Natural killer cell treated with Interleukin-12 subunit alpha and Interleukin-12 subunit beta and Interleukin-15 and Interleukin-18, amount 100 ng/mL, for 72 hours (primary cell): ENCODE measurements at regions not wholly inside any gene's neighbourhood (a gene's known extent, or its start where the extent isn't known, plus 50 kb on each side); places are given as distances from the start of the nearest gene placed in this dataset.
"Not testable (repeated sequence)": the region's sequence is repeated elsewhere in the genome, so short reads cannot be mapped to it uniquely, and the experiment has no call there.

Experiments
- ATAC-seq, 2 donors: fragments of 150-1000 bp; cut with Tn5 transposase in 1 of 2; sonication (Bioruptor Pico), chemical (Tn5 transposase) in 1 of 2; 2 replicates each; pipeline ENCODE4 v1.10.0; 2021
- DNase-seq: peaks from one replicate; pipeline ENCODE4 v3.0.0; 2022; ENCODE audit warnings: low spot score
- H3K27ac Mint-ChIP-seq, 2 donors: 1 replicate in 1 of 2; 2 replicates in 1 of 2; pipeline ENCODE4 v1.8.0; 2022; ENCODE audit warnings: mixed read lengths in 2 of 2, mild to moderate bottlenecking in 1 of 2, moderate library complexity in 1 of 2
- H3K27me3 Mint-ChIP-seq, 2 donors: 1 replicate in 1 of 2; 2 replicates in 1 of 2; pipeline ENCODE4 v1.8.0; 2022; ENCODE audit warnings: mixed read lengths in 2 of 2
- H3K36me3 Mint-ChIP-seq: one replicate; pipeline ENCODE4 v1.8.0; 2022; ENCODE audit warnings: mixed read lengths
- H3K4me1 Mint-ChIP-seq, 2 donors: 1 replicate in 1 of 2; 2 replicates in 1 of 2; pipeline ENCODE4 v1.8.0; 2022; ENCODE audit warnings: low read depth in 2 of 2, mixed read lengths in 2 of 2, mild to moderate bottlenecking in 1 of 2
- H3K4me3 Mint-ChIP-seq: one replicate; pipeline ENCODE4 v1.8.0; 2022; ENCODE audit warnings: mixed read lengths
- H3K9me3 Mint-ChIP-seq: 2 replicates; pipeline ENCODE4 v1.8.0; 2022; ENCODE audit warnings: mixed read lengths

- Mint-ChIP-seq H3K36me3 (no peaks in the 10 kb centered on the region), H3K4me1 (peaks cover 24 to 51% of the 10 kb centered on the region in 2 donors), H3K9me3 (peaks cover 3% of the 10 kb centered on the region), H3K27ac (peak overlapping the region; percentile 57 to 73), H3K27me3 (no peaks in the 10 kb centered on the region), H3K4me3 (peak overlapping the region; percentile 43)
- DNase-seq = no peak
- ATAC-seq = peak; percentile 51 to 73
Observed at GRCh38 chr15:38631119-38632075, 66.8 kb upstream of the RASGRP1 start.

GRCh38 chr15:38635170-38635569, 70.6 kb upstream of the RASGRP1 start:
- H3K4me3 Mint-ChIP-seq = no peak overlapping the region
- peaks cover 7% of the 10 kb centered on the region for H3K9me3 Mint-ChIP-seq
- H3K4me1 Mint-ChIP-seq = peaks cover 35 to 51% of the 10 kb centered on the region in 2 donors
- ATAC-seq (no peak), DNase-seq (no peak)
- H3K36me3 Mint-ChIP-seq = no peaks in the 10 kb centered on the region
- H3K27ac Mint-ChIP-seq = no peak overlapping the region
- H3K27me3 Mint-ChIP-seq = no peaks in the 10 kb centered on the region

- no peak overlapping the region for H3K4me3 Mint-ChIP-seq
- ATAC-seq (no peak), DNase-seq (no peak)
- peaks cover 7% of the 10 kb centered on the region for H3K9me3 Mint-ChIP-seq
- H3K36me3 Mint-ChIP-seq = peaks cover 4% of the 10 kb centered on the region
- peaks cover 25 to 48% of the 10 kb centered on the region in 2 donors for H3K4me1 Mint-ChIP-seq
- H3K27me3 Mint-ChIP-seq = no peaks in the 10 kb centered on the region
- H3K27ac Mint-ChIP-seq = no peak overlapping the region
Observed at GRCh38 chr15:38636597-38636996, 72.0 kb upstream of the RASGRP1 start.

- Mint-ChIP-seq H3K36me3 (peaks cover 4% of the 10 kb centered on the region), H3K9me3 (peaks cover 7% of the 10 kb centered on the region), H3K27me3 (no peaks in the 10 kb centered on the region), H3K4me3 (no peak overlapping the region), H3K27ac (peak overlapping the region in 1 of 2 donors; percentile 84), H3K4me1 (peaks cover 26 to 47% of the 10 kb centered on the region in 2 donors)
- DNase-seq = no peak
- no peak for ATAC-seq
Observed at GRCh38 chr15:38638126-38638525, 73.5 kb upstream of the RASGRP1 start.

GRCh38 chr15:38638811-38639210, 74.2 kb upstream of the RASGRP1 start:
- Mint-ChIP-seq H3K4me3 (no peak overlapping the region), H3K27ac (peak overlapping the region in 1 of 2 donors; percentile 84), H3K4me1 (peaks cover 31 to 53% of the 10 kb centered on the region in 2 donors), H3K27me3 (no peaks in the 10 kb centered on the region), H3K36me3 (peaks cover 4% of the 10 kb centered on the region), H3K9me3 (peaks cover 7% of the 10 kb centered on the region)
- ATAC-seq (no peak), DNase-seq (no peak)

GRCh38 chr15:38642689-38643270, 78.2 kb upstream of the RASGRP1 start:
- Mint-ChIP-seq H3K36me3 (peaks cover 4% of the 10 kb centered on the region), H3K9me3 (no peaks in the 10 kb centered on the region), H3K4me3 (no peak overlapping the region), H3K27me3 (no peaks in the 10 kb centered on the region), H3K4me1 (peaks cover 31 to 53% of the 10 kb centered on the region in 2 donors), H3K27ac (peak overlapping the region in 1 of 2 donors; percentile 58)
- ATAC-seq (no peak), DNase-seq (no peak)

- not testable (repeated sequence) for H3K36me3 Mint-ChIP-seq, H3K4me3 Mint-ChIP-seq, H3K27ac Mint-ChIP-seq, ATAC-seq, DNase-seq, H3K27me3 Mint-ChIP-seq, H3K9me3 Mint-ChIP-seq
- H3K4me1 Mint-ChIP-seq = peaks cover 29 to 44% of the 10 kb centered on the region in 2 donors
Observed at GRCh38 chr15:38644353-38644752, 79.7 kb upstream of the RASGRP1 start.

- H3K4me1 Mint-ChIP-seq = peaks cover 50% of the 10 kb centered on the region in 2 donors
- no peak overlapping the region for H3K4me3 Mint-ChIP-seq
- no peaks in the 10 kb centered on the region for H3K9me3 Mint-ChIP-seq
- H3K27ac Mint-ChIP-seq = peak overlapping the region; percentile 94 to 97
- no peak for ATAC-seq
- H3K36me3 Mint-ChIP-seq = peaks cover 6% of the 10 kb centered on the region
- DNase-seq = no peak
- no peaks in the 10 kb centered on the region for H3K27me3 Mint-ChIP-seq
Observed at GRCh38 chr15:38646716-38647115, 82.1 kb upstream of the RASGRP1 start.

GRCh38 chr15:38647683-38648082, 83.1 kb upstream of the RASGRP1 start:
- Mint-ChIP-seq H3K4me1 (peaks cover 55 to 60% of the 10 kb centered on the region in 2 donors), H3K27ac (peak overlapping the region; percentile 94 to 97)
- ATAC-seq = no peak

GRCh38 chr15:38648121-38648843, 83.7 kb upstream of the RASGRP1 start:
- no peak for DNase-seq
- no peaks in the 10 kb centered on the region for H3K9me3 Mint-ChIP-seq
- peaks cover 7% of the 10 kb centered on the region for H3K36me3 Mint-ChIP-seq
- peaks cover 56 to 61% of the 10 kb centered on the region in 2 donors for H3K4me1 Mint-ChIP-seq
- peak overlapping the region; percentile 94 to 97 for H3K27ac Mint-ChIP-seq
- ATAC-seq = no peak
- peak overlapping the region; percentile 55 for H3K4me3 Mint-ChIP-seq
- H3K27me3 Mint-ChIP-seq = no peaks in the 10 kb centered on the region

More at GRCh38 chr15:38647683-38648082, 83.1 kb upstream of the RASGRP1 start:
- DNase-seq = no peak
- Mint-ChIP-seq H3K9me3 (no peaks in the 10 kb centered on the region), H3K4me3 (no peak overlapping the region), H3K36me3 (peaks cover 6% of the 10 kb centered on the region), H3K27me3 (no peaks in the 10 kb centered on the region)

GRCh38 chr15:38650384-38650783, 85.8 kb upstream of the RASGRP1 start:
- Mint-ChIP-seq H3K27me3 (no peaks in the 10 kb centered on the region), H3K9me3 (no peaks in the 10 kb centered on the region), H3K4me1 (peaks cover 63 to 67% of the 10 kb centered on the region in 2 donors), H3K36me3 (peaks cover 13% of the 10 kb centered on the region), H3K4me3 (peak overlapping the region; percentile 73), H3K27ac (peak overlapping the region; percentile 94 to 97)
- ATAC-seq (no peak), DNase-seq (no peak)

GRCh38 chr15:38650936-38651327, 86.3 kb upstream of the RASGRP1 start:
- Mint-ChIP-seq H3K4me3 (peak overlapping the region; percentile 73), H3K4me1 (peaks cover 69 to 72% of the 10 kb centered on the region in 2 donors), H3K36me3 (peaks cover 13% of the 10 kb centered on the region)

GRCh38 chr15:38651328-38652038, 86.9 kb upstream of the RASGRP1 start:
- Mint-ChIP-seq H3K4me3 (peak overlapping the region; percentile 73), H3K4me1 (peaks cover 68 to 73% of the 10 kb centered on the region in 2 donors), H3K36me3 (peaks cover 13% of the 10 kb centered on the region), H3K27me3 (no peaks in the 10 kb centered on the region), H3K27ac (peak overlapping the region; percentile 94 to 97), H3K9me3 (no peaks in the 10 kb centered on the region)
- ATAC-seq (peak; percentile 62 to 67), DNase-seq (peak; percentile 64)

More at GRCh38 chr15:38650936-38651327, 86.3 kb upstream of the RASGRP1 start:
- no peaks in the 10 kb centered on the region for H3K9me3 Mint-ChIP-seq
- DNase-seq (no peak), ATAC-seq (no peak)
- no peaks in the 10 kb centered on the region for H3K27me3 Mint-ChIP-seq
- peak overlapping the region; percentile 94 to 97 for H3K27ac Mint-ChIP-seq
